Transverse colon (tissue), 4 donors: ENCODE measurements at regions not wholly inside any gene's neighbourhood (a gene's known extent, or its start where the extent isn't known, plus 50 kb on each side); places are given as distances from the start of the nearest gene placed in this dataset.

Experiments
- DNase-seq: peaks from one replicate; pipeline ENCODE4 v3.0.0-alpha.2; 2019
- H3K27ac ChIP-seq, 4 donors: fragments of 200-600 bp; sonication (generic); 2 replicates each; pipeline ENCODE4 v1.5.1; 2016 to 2018; ENCODE audit warnings: inconsistent platforms in 4 of 4
- H3K27me3 ChIP-seq: fragments of 200-600 bp; sonication (generic); 2 replicates; pipeline ENCODE4 v1.5.1; 2017; ENCODE audit warnings: inconsistent platforms
- H3K36me3 ChIP-seq, 4 donors: fragments of 200-600 bp; sonication (generic); 2 replicates each; pipeline ENCODE4 v1.5.1; 2017 to 2019; ENCODE audit warnings: inconsistent platforms in 4 of 4
- H3K4me1 ChIP-seq, 4 donors: fragments of 200-600 bp; sonication (generic); 2 replicates each; pipeline ENCODE4 v1.5.1; 2017 to 2020; ENCODE audit warnings: inconsistent platforms in 4 of 4
- H3K4me3 ChIP-seq, 4 donors: fragments of 200-600 bp; sonication (generic); 1 replicate in 1 of 4; 2 replicates in 3 of 4; pipeline versions ENCODE4 v1.5.1 to v1.6.1; 2017 to 2019; ENCODE audit warnings: inconsistent platforms in 4 of 4
- H3K9me3 ChIP-seq, 2 donors: fragments of 200-600 bp; sonication (generic); 2 replicates each; pipeline ENCODE4 v1.5.1; 2017 to 2019; ENCODE audit warnings: inconsistent platforms in 2 of 2
- EP300 ChIP-seq: sonication (generic); formaldehyde crosslinking; IDR thresholded peaks from one replicate; pipeline ENCODE4 v1.6.1; 2017; ENCODE audit warnings: antibody characterized with exemption, low read depth
- POLR2A ChIP-seq: fragments of 450-650 bp; IDR thresholded peaks from one replicate; pipeline ENCODE4 v1.6.1; 2016; ENCODE audit warnings: antibody characterized with exemption, mild to moderate bottlenecking, moderate library complexity
- POLR2AphosphoS5 ChIP-seq, 3 donors: sonication (generic); formaldehyde crosslinking; IDR thresholded peaks; one replicate each; pipeline ENCODE4 v1.6.1; 2016; ENCODE audit warnings: antibody characterized with exemption in 3 of 3
- WGBS, 2 donors: methylation state at CpG; one replicate each; pipeline ENCODE4 v1.1.5; 2018; ENCODE audit warnings: low coverage in 1 of 2; 5-methylcytosine and 5-hydroxymethylcytosine counted together
- in situ Hi-C, 4 donors: fragments of 200-750 bp; cut with MboI; loops; one replicate each; pipeline versions ENCODE4 v1.15.0 to v1.15.1; 2017; ENCODE audit warnings: low sequenced_read_pairs in 3 of 4, low pct_ligation_motif_present in 1 of 4, low pct_unique_long_range_greater_than_20kb in 1 of 4
- intact Hi-C: fragments of 100-400 bp; cut with DNase I; formaldehyde crosslinking; loops from one replicate; pipeline ENCODE4 v1.15.1; 2023; ENCODE audit warnings: low total_unique reads
- TF ChIP-seq, protein P1 (sequence below), 5 experiments: fragments of 200-600 bp in 3 of 5; fragments of 450-650 bp in 2 of 5; sonication (generic) in 3 of 5; IDR thresholded peaks; 1 replicate in 2 of 5; 2 replicates in 3 of 5; pipeline ENCODE4 v1.5.1; 2016 to 2017; ENCODE audit warnings: antibody characterized with exemption in 5 of 5, inconsistent platforms in 3 of 5, mild to moderate bottlenecking in 2 of 5, moderate library complexity in 1 of 5

DNA sequence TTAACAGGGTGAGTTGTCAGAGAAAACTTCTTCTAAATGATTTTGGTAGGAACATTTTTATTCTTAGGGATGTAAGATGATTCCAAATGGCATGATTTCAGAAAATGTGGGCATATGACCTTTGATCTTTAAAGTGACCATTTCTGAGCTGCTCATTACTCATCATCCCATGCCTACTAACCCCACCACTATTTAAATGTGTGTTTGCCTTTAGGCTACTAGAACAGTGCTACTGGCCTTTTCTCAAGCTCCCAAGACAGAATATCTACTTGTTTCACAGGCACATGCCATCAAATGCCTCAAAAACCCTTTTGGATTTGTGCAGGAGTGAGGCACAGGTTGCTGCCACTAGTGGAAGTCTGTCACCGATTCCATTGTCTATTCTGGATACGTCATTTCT lies 428.2 kb downstream of the ADAM29 start:
- DNase-seq: no peak
- intact Hi-C loops (no loop called here), in situ Hi-C loops (no loop called here)
- 71 to 94% methylated on average over 2 of the region's 2 CpGs for WGBS, 2 donors
- Histone ChIP-seq H3K36me3 (no peaks in the 10 kb centered on the region), H3K27ac (no peak overlapping the region), H3K4me3 (no peak overlapping the region), H3K4me1 (no peaks in the 10 kb centered on the region), H3K9me3 (peaks cover 0 to 8% of the 10 kb centered on the region in 2 donors), H3K27me3 (no peaks in the 10 kb centered on the region)
- TF ChIP-seq, protein P1, sequence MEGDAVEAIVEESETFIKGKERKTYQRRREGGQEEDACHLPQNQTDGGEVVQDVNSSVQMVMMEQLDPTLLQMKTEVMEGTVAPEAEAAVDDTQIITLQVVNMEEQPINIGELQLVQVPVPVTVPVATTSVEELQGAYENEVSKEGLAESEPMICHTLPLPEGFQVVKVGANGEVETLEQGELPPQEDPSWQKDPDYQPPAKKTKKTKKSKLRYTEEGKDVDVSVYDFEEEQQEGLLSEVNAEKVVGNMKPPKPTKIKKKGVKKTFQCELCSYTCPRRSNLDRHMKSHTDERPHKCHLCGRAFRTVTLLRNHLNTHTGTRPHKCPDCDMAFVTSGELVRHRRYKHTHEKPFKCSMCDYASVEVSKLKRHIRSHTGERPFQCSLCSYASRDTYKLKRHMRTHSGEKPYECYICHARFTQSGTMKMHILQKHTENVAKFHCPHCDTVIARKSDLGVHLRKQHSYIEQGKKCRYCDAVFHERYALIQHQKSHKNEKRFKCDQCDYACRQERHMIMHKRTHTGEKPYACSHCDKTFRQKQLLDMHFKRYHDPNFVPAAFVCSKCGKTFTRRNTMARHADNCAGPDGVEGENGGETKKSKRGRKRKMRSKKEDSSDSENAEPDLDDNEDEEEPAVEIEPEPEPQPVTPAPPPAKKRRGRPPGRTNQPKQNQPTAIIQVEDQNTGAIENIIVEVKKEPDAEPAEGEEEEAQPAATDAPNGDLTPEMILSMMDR (IDR thresholded peaks at IDR 0.05): no peak
- no peak for TF ChIP-seq POLR2A
- no peak for TF ChIP-seq POLR2AphosphoS5 (IDR thresholded peaks at IDR 0.05)
- TF ChIP-seq EP300: no peak

- no peaks in the 10 kb centered on the region for H3K36me3 ChIP-seq
- H3K27me3 ChIP-seq: no peaks in the 10 kb centered on the region
- H3K4me1 ChIP-seq: no peaks in the 10 kb centered on the region
- WGBS, 2 donors: 70 to 75% methylated on average over 3 of the region's 3 CpGs
- TF ChIP-seq EP300: no peak
- TF ChIP-seq, protein P1 (IDR thresholded peaks at IDR 0.05): no peak
- TF ChIP-seq POLR2AphosphoS5 (IDR thresholded peaks at IDR 0.05): no peak
- no peak for TF ChIP-seq POLR2A
- no peak for DNase-seq
- intact Hi-C loops (no loop called here), in situ Hi-C loops (no loop called here)
- no peaks in the 10 kb centered on the region for H3K9me3 ChIP-seq
- no peak overlapping the region for H3K4me3 ChIP-seq
- H3K27ac ChIP-seq: no peak overlapping the region
Observed at GRCh38 chr4:175350246-175350645, 432.1 kb downstream of the ADAM29 start.

DNA sequence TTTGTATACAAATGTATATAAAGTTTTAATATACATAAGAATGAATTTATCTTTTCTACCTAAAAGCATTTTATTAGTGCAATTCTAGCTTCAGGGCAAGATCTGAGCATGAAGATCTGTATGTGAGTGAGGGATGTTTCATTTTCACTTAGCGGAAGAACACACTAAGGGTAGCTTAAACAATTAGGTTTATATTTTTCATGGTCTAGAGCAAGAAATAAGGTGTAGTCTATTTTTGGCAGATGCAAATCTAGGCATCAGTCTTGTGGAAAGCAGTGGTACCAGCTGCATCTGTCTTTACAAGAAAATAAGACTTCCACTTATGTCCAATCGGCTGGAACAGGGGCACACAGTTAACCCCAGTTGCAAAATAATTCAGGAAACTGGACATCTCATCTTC lies 433.3 kb downstream of the ADAM29 start:
- Histone ChIP-seq H3K4me3 (no peak overlapping the region), H3K36me3 (no peaks in the 10 kb centered on the region), H3K4me1 (no peaks in the 10 kb centered on the region), H3K27ac (no peak overlapping the region), H3K9me3 (no peaks in the 10 kb centered on the region), H3K27me3 (no peaks in the 10 kb centered on the region)
- DNase-seq: no peak
- TF ChIP-seq POLR2AphosphoS5 (IDR thresholded peaks at IDR 0.05): no peak
- no peak for TF ChIP-seq EP300
- TF ChIP-seq, protein P1 (IDR thresholded peaks at IDR 0.05): no peak
- WGBS, 2 donors: 66 to 72% methylated on average over 2 of the region's 2 CpGs
- in situ Hi-C loops (no loop called here), intact Hi-C loops (no loop called here)

DNA sequence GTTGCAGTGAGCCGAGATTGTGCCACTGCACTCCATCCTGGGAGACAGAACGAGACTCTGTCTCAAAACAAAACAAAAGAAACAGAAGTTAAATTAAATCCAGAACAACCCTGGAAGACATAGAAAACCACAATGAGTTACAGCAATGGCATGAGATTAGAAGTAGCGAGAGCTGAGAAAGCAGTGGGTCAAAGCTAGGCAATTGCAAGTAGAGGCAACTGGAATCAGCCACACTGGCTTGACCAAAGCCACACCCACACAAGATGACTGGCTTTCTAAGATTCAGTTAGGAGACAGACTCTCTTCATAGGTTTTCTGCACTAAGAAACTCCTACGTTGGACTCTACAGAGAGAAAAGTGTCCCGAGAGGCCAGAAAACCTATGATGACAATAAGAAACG lies 443.0 kb downstream of the GPM6A start:
- in situ Hi-C loops: no loop called here
- Histone ChIP-seq H3K4me3 (no peak overlapping the region), H3K36me3 (no peaks in the 10 kb centered on the region), H3K9me3 (no peaks in the 10 kb centered on the region), H3K27me3 (no peaks in the 10 kb centered on the region), H3K27ac (no peak overlapping the region), H3K4me1 (no peaks in the 10 kb centered on the region)
- intact Hi-C loops: no loop called here
- TF ChIP-seq POLR2AphosphoS5 (IDR thresholded peaks at IDR 0.05): no peak
- 76 to 77% methylated on average over 5 to 6 of the region's 6 CpGs for WGBS, 2 donors
- no peak for DNase-seq

- in situ Hi-C loops: no loop called here
- Histone ChIP-seq H3K4me1 (no peaks in the 10 kb centered on the region), H3K4me3 (no peak overlapping the region), H3K27ac (no peak overlapping the region), H3K27me3 (no peaks in the 10 kb centered on the region), H3K9me3 (no peaks in the 10 kb centered on the region), H3K36me3 (no peaks in the 10 kb centered on the region)
- no peak for DNase-seq
- TF ChIP-seq, protein P1 (IDR thresholded peaks at IDR 0.05): no peak
- TF ChIP-seq EP300 (no peak), POLR2A (no peak), POLR2AphosphoS5 (IDR thresholded peaks at IDR 0.05) (no peak)
- WGBS, 2 donors: 75 to 89% methylated on average over 1 of the region's 1 CpG
- intact Hi-C loops: no loop called here
Observed at GRCh38 chr4:175371091-175371490, 441.0 kb downstream of the GPM6A start.
